GM12865 (cell line): ENCODE measurements at regions not wholly inside any gene's neighbourhood (a gene's known extent, or its start where the extent isn't known, plus 50 kb on each side); places are given as distances from the start of the nearest gene placed in this dataset.

Experiments
- DNase-seq: peaks from one replicate; pipeline ENCODE4 v3.0.0; 2010; ENCODE audit warnings: low read depth
- H3K4me3 ChIP-seq: 2 replicates; pipeline ENCODE4 v1.5.1; 2011; ENCODE audit warnings: mild to moderate bottlenecking, low read depth, low read length, control low read depth
- CTCF ChIP-seq: IDR thresholded peaks from 2 replicates; pipeline ENCODE4 v1.5.1; 2011; ENCODE audit warnings: low read length, control low read depth, low read depth, inconsistent platforms; ENCODE audit not compliant: insufficient read depth; ENCODE audit errors: missing control alignments

GRCh38 chr3:174441588-174442301, 417.4 kb upstream of the NAALADL2 start:
- TF ChIP-seq CTCF: no peak
- H3K4me3 ChIP-seq: peak overlapping the region; percentile 66
- DNase-seq: no peak

GRCh38 chr3:174442302-174442682, 416.8 kb upstream of the NAALADL2 start:
- H3K4me3 ChIP-seq: no peak overlapping the region

GRCh38 chr3:174444391-174444790, 414.7 kb upstream of the NAALADL2 start:
- TF ChIP-seq CTCF: no peak
- no peak for DNase-seq
- no peak overlapping the region for H3K4me3 ChIP-seq

More at GRCh38 chr3:174442302-174442682, 416.8 kb upstream of the NAALADL2 start:
- no peak for DNase-seq
- TF ChIP-seq CTCF: no peak

GRCh38 chr3:174457758-174458157, 401.4 kb upstream of the NAALADL2 start:
- DNase-seq: no peak
- TF ChIP-seq CTCF: no peak

GRCh38 chr3:174460831-174461230, 398.3 kb upstream of the NAALADL2 start:
- no peak overlapping the region for H3K4me3 ChIP-seq
- TF ChIP-seq CTCF: no peak
- DNase-seq: no peak

More at GRCh38 chr3:174457758-174458157, 401.4 kb upstream of the NAALADL2 start:
- no peak overlapping the region for H3K4me3 ChIP-seq

- DNase-seq: no peak
- H3K4me3 ChIP-seq: no peak overlapping the region
- no peak for TF ChIP-seq CTCF
Measured at GRCh38 chr3:174462916-174463315, 396.2 kb upstream of the NAALADL2 start.

GRCh38 chr3:174465177-174465576, 394.0 kb upstream of the NAALADL2 start:
- no peak overlapping the region for H3K4me3 ChIP-seq
- TF ChIP-seq CTCF: no peak
- DNase-seq: no peak
